ENCODE measurements at regions not wholly inside any gene's neighbourhood (a gene's known extent, or its start where the extent isn't known, plus 50 kb on each side); places are given as distances from the start of the nearest gene placed in this dataset.
"Not testable (repeated sequence)": the region's sequence is repeated elsewhere in the genome, so short reads cannot be mapped to it uniquely, and the experiment has no call there.

- H3K4me3 ChIP-seq (ENCODE audit: low read depth, low read length); DNase-seq (ENCODE audit: low read depth): not testable (repeated sequence)
Observed at GRCh38 chr6:75031102-75031501, 174.8 kb downstream of the COL12A1 start.

DNA sequence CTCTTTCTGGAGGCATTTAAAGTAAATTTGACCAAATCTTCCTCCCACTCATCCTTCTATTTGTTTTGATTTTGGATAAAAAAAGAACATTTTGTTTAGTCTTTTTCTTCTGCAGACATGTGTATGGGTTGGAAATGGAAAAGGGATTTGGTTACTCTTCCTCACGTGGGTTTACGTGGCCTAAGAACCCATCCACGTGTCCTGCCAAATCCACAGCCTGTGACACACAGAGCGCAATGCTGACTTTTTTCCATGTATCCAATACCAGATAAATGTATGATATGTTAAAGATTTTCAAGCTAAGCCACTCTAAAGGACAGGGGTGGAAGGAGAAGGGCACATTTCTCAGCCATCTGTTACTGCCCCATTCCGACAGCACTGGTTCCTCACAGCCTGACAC, 176.5 kb downstream of the COL12A1 start:
- TF ChIP-seq, protein P1, sequence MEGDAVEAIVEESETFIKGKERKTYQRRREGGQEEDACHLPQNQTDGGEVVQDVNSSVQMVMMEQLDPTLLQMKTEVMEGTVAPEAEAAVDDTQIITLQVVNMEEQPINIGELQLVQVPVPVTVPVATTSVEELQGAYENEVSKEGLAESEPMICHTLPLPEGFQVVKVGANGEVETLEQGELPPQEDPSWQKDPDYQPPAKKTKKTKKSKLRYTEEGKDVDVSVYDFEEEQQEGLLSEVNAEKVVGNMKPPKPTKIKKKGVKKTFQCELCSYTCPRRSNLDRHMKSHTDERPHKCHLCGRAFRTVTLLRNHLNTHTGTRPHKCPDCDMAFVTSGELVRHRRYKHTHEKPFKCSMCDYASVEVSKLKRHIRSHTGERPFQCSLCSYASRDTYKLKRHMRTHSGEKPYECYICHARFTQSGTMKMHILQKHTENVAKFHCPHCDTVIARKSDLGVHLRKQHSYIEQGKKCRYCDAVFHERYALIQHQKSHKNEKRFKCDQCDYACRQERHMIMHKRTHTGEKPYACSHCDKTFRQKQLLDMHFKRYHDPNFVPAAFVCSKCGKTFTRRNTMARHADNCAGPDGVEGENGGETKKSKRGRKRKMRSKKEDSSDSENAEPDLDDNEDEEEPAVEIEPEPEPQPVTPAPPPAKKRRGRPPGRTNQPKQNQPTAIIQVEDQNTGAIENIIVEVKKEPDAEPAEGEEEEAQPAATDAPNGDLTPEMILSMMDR (conservative IDR thresholded peaks at IDR 0.05; ENCODE audit: low read depth, low read length), result no peak
- no peak for DNase-seq (ENCODE audit: low read depth)
- H3K4me3 ChIP-seq (ENCODE audit: low read depth, low read length), result no peak overlapping the region

GRCh38 chr6:75025371-75025770, 180.5 kb downstream of the COL12A1 start:
- TF ChIP-seq, protein P1 (conservative IDR thresholded peaks at IDR 0.05; ENCODE audit: low read depth, low read length), result no peak
- no peak overlapping the region for H3K4me3 ChIP-seq (ENCODE audit: low read depth, low read length)
- peak; percentile 46 for DNase-seq (ENCODE audit: low read depth)

GRCh38 chr6:75024828-75025227, 181.0 kb downstream of the COL12A1 start:
- H3K4me3 ChIP-seq (ENCODE audit: low read depth, low read length), result no peak overlapping the region
- TF ChIP-seq, protein P1 (conservative IDR thresholded peaks at IDR 0.05; ENCODE audit: low read depth, low read length), result no peak
- peak; percentile 51 for DNase-seq (ENCODE audit: low read depth)

DNA sequence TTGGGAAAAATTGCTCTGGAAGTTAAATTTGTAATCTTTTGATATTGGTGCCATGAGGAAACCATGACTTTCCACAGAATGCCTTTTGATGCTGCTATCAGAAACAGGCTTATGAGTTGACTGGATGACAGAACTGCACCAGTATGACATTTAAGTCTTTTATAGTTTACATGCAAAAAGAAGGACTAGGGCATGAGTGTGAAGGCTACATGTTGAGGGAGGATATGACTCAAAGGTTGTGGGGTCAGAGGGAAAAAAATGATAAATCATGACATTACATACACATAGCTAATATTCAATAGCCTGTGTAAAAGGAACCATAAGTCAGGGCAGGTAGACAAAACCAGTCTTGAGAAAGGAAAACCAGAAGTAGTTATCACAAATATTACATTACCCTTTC, 182.2 kb downstream of the COL12A1 start:
- no peak overlapping the region for H3K4me3 ChIP-seq (ENCODE audit: low read depth, low read length)
- peak; percentile 28 for DNase-seq (ENCODE audit: low read depth)
- TF ChIP-seq, protein P1 (conservative IDR thresholded peaks at IDR 0.05; ENCODE audit: low read depth, low read length), result no peak

DNA sequence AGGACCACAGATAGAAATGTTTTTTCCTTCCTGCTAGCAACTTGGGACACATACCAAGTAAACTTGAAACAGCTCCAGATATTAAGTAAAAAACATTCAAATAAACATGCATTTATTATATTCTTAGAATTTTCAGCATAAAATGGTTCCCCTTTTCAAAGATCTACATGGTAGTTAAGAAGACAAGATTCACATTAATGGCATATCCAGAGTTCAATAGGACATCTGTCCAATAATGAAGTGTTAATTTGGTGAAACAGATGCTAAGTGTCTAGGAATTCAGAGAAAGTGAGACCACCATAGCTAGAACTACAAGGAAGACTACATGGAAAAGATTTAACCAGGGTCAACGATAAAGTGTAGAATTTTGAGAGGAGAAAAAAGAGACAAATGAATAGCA, 184.9 kb downstream of the COL12A1 start:
- DNase-seq (ENCODE audit: low read depth), result no peak
- H3K4me3 ChIP-seq (ENCODE audit: low read depth, low read length), result no peak overlapping the region
- TF ChIP-seq, protein P1 (conservative IDR thresholded peaks at IDR 0.05; ENCODE audit: low read depth, low read length), result no peak

DNA sequence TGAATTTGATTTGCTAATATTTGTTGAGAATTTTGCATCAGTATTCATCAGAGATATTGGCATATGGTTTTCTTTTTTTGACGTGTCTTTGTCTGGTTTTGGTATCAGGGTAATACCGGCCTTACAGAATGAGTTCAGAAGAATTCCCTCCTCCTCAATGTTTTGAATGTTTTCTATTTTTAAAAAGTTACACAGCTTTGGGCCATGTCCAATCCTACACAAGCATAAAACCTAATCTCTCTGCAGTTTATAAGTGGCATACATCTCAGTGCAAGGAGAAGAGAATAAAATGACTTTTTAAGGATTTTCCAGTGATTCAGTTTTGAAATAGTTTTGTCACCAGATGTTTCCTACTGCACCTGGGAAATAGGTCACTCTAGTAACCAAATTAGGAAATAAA, 185.5 kb downstream of the COL12A1 start:
- DNase-seq (ENCODE audit: low read depth), result no peak
- no peak overlapping the region for H3K4me3 ChIP-seq (ENCODE audit: low read depth, low read length)
- TF ChIP-seq, protein P1 (conservative IDR thresholded peaks at IDR 0.05; ENCODE audit: low read depth, low read length), result no peak

DNA sequence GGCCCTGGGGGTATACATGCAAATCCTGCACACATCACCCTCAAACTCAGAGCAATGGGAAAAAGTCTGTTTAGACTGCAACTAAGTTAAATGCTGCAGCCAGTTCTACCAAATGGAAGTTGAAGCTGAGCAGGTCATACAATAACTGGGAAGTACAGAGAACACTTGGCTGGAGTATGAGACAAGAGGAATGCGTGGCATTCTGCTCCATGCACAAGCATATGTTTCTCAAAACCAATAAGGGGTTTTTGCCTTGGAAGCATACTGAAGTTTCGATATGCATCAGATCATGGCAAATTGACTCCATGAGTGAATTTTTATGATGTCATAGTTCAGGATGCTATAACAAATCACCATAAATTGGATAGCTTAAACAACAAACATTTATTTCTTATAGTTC, 193.8 kb downstream of the COL12A1 start:
- peak; percentile 45 for DNase-seq (ENCODE audit: low read depth)
- TF ChIP-seq, protein P1 (conservative IDR thresholded peaks at IDR 0.05; ENCODE audit: low read depth, low read length), result no peak
- H3K4me3 ChIP-seq (ENCODE audit: low read depth, low read length), result no peak overlapping the region

- DNase-seq (ENCODE audit: low read depth), result not testable (repeated sequence)
Observed at GRCh38 chr6:75003984-75004383, 201.9 kb downstream of the COL12A1 start.

More at GRCh38 chr6:75003984-75004383, 201.9 kb downstream of the COL12A1 start:
- H3K4me3 ChIP-seq (ENCODE audit: low read depth, low read length), result not testable (repeated sequence)
